ENCODE measurements at regions not wholly inside any gene's neighbourhood (a gene's known extent, or its start where the extent isn't known, plus 50 kb on each side); places are given as distances from the start of the nearest gene placed in this dataset.

GRCh38 chr7:106979551-106980357 lies 64.8 kb upstream of the PRKAR2B start:
- no peak for TF ChIP-seq CTCF (IDR thresholded peaks at IDR 0.05)
- TF ChIP-seq POLR2A (IDR thresholded peaks at IDR 0.05) = no peak

Measured in adrenal gland (tissue), 5 donors.